Esophagus (tissue), 2 donors: ENCODE measurements at regions not wholly inside any gene's neighbourhood (a gene's known extent, or its start where the extent isn't known, plus 50 kb on each side); places are given as distances from the start of the nearest gene placed in this dataset.

Source experiments
- H3K27ac ChIP-seq, 2 donors: one replicate each; pipeline ENCODE4 v1.5.1; 2013; ENCODE audit warnings: low read depth in 2 of 2, mild to moderate bottlenecking in 2 of 2, inconsistent platforms in 1 of 2, low read length in 1 of 2, moderate library complexity in 1 of 2
- H3K27me3 ChIP-seq, 2 donors: one replicate each; pipeline ENCODE4 v1.6.1; 2013; ENCODE audit warnings: low read length in 2 of 2, control low read depth in 1 of 2, mild to moderate bottlenecking in 1 of 2; ENCODE audit not compliant: insufficient read depth in 2 of 2, control insufficient read depth in 1 of 2
- H3K36me3 ChIP-seq, 2 donors: one replicate each; pipeline ENCODE4 v1.6.1; 2013; ENCODE audit warnings: low read length in 1 of 2; ENCODE audit not compliant: control insufficient read depth in 2 of 2, insufficient read depth in 2 of 2
- H3K4me1 ChIP-seq, 2 donors: one replicate each; pipeline ENCODE4 v1.6.1; 2013; ENCODE audit warnings: low read length in 1 of 2; ENCODE audit not compliant: control insufficient read depth in 2 of 2, insufficient read depth in 2 of 2
- H3K4me3 ChIP-seq, 2 donors: one replicate each; pipeline ENCODE4 v1.5.1; 2013; ENCODE audit warnings: low read length in 2 of 2, mild to moderate bottlenecking in 2 of 2, low read depth in 1 of 2, moderate library complexity in 1 of 2
- H3K9me3 ChIP-seq, 2 donors: one replicate each; pipeline ENCODE4 v1.6.1; 2013; ENCODE audit warnings: mild to moderate bottlenecking in 2 of 2, low read depth in 1 of 2, low read length in 1 of 2, moderate library complexity in 1 of 2; ENCODE audit not compliant: control insufficient read depth in 2 of 2, insufficient read depth in 1 of 2
- WGBS, 2 donors: extraction: QIAGEN DNeasy Blood & Tissue Kit; methylation state at CpG; one replicate each; pipeline ENCODE4 v1.1.7; 2013; 5-methylcytosine and 5-hydroxymethylcytosine counted together
- donor health status: healthy with polysubstance abuse.
- donor health status: Bipolar disorder and iron deficiency.

GRCh38 chr16:17578981-17579874, 108.5 kb upstream of the XYLT1 start:
- peak overlapping the region in 1 of 2 donors; percentile 3 for H3K27ac ChIP-seq
- H3K36me3 ChIP-seq, result no peaks in the 10 kb centered on the region
- no peaks in the 10 kb centered on the region for H3K4me1 ChIP-seq
- no peak overlapping the region for H3K4me3 ChIP-seq
- H3K27me3 ChIP-seq, result no peaks in the 10 kb centered on the region
- WGBS, 2 donors, result 19 to 21% methylated on average over 10 of the region's 10 CpGs
- H3K9me3 ChIP-seq, result no peaks in the 10 kb centered on the region

- Histone ChIP-seq H3K27ac (no peak overlapping the region), H3K4me3 (no peak overlapping the region), H3K36me3 (no peaks in the 10 kb centered on the region), H3K27me3 (no peaks in the 10 kb centered on the region), H3K9me3 (no peaks in the 10 kb centered on the region), H3K4me1 (peaks cover 2 to 3% of the 10 kb centered on the region in 2 donors)
- WGBS, 2 donors, result 39 to 65% methylated on average over 3 of the region's 3 CpGs
Observed at GRCh38 chr16:17574256-17574655, 103.5 kb upstream of the XYLT1 start.

GRCh38 chr16:17572145-17572544, 101.4 kb upstream of the XYLT1 start:
- H3K9me3 ChIP-seq, result no peaks in the 10 kb centered on the region
- no peak overlapping the region for H3K4me3 ChIP-seq
- no peaks in the 10 kb centered on the region for H3K27me3 ChIP-seq
- H3K27ac ChIP-seq, result peak overlapping the region; percentile 57 to 91
- no peaks in the 10 kb centered on the region for H3K36me3 ChIP-seq
- peaks cover 2 to 6% of the 10 kb centered on the region in 2 donors for H3K4me1 ChIP-seq
- WGBS, 2 donors, result 78 to 91% methylated on average over 1 of the region's 1 CpG

- H3K27ac ChIP-seq, result peak overlapping the region; percentile 74 to 91
- 43 to 51% methylated on average over 6 of the region's 6 CpGs for WGBS, 2 donors
Observed at GRCh38 chr16:17571499-17572093, 100.8 kb upstream of the XYLT1 start.

GRCh38 chr16:17568239-17568638, 97.5 kb upstream of the XYLT1 start:
- Histone ChIP-seq H3K4me1 (peaks cover 2 to 8% of the 10 kb centered on the region in 2 donors), H3K36me3 (no peaks in the 10 kb centered on the region), H3K4me3 (no peak overlapping the region), H3K27ac (peak overlapping the region; percentile 57 to 66), H3K27me3 (no peaks in the 10 kb centered on the region), H3K9me3 (no peaks in the 10 kb centered on the region)
- 55 to 67% methylated on average over 7 of the region's 7 CpGs for WGBS, 2 donors

More at GRCh38 chr16:17571499-17572093, 100.8 kb upstream of the XYLT1 start:
- Histone ChIP-seq H3K9me3 (no peaks in the 10 kb centered on the region), H3K4me1 (peaks cover 2 to 6% of the 10 kb centered on the region in 2 donors), H3K36me3 (no peaks in the 10 kb centered on the region), H3K27me3 (no peaks in the 10 kb centered on the region), H3K4me3 (no peak overlapping the region)

GRCh38 chr16:17567455-17567854, 96.7 kb upstream of the XYLT1 start:
- Histone ChIP-seq H3K36me3 (no peaks in the 10 kb centered on the region), H3K4me1 (peaks cover 2 to 6% of the 10 kb centered on the region in 2 donors), H3K9me3 (no peaks in the 10 kb centered on the region), H3K4me3 (no peak overlapping the region), H3K27me3 (no peaks in the 10 kb centered on the region), H3K27ac (peak overlapping the region in 1 of 2 donors; percentile 11)
- WGBS, 2 donors, result 66% methylated on average over 7 of the region's 7 CpGs

- WGBS, 2 donors, result 56 to 66% methylated on average over 6 of the region's 6 CpGs
- no peak overlapping the region for H3K4me3 ChIP-seq
- no peaks in the 10 kb centered on the region for H3K36me3 ChIP-seq
- H3K27me3 ChIP-seq, result no peaks in the 10 kb centered on the region
- H3K4me1 ChIP-seq, result peaks cover 2 to 6% of the 10 kb centered on the region in 2 donors
- H3K27ac ChIP-seq, result peak overlapping the region; percentile 74 to 80
- H3K9me3 ChIP-seq, result no peaks in the 10 kb centered on the region
Observed at GRCh38 chr16:17566656-17567450, 96.1 kb upstream of the XYLT1 start.

GRCh38 chr16:17566075-17566474, 95.3 kb upstream of the XYLT1 start:
- H3K27me3 ChIP-seq, result no peaks in the 10 kb centered on the region
- peaks cover under 1 to 6% of the 10 kb centered on the region in 2 donors for H3K4me1 ChIP-seq
- WGBS, 2 donors, result 20 to 24% methylated on average over 1 of the region's 1 CpG
- peak overlapping the region; percentile 66 to 80 for H3K27ac ChIP-seq
- no peaks in the 10 kb centered on the region for H3K36me3 ChIP-seq
- no peaks in the 10 kb centered on the region for H3K9me3 ChIP-seq
- H3K4me3 ChIP-seq, result no peak overlapping the region

- no peaks in the 10 kb centered on the region for H3K27me3 ChIP-seq
- no peaks in the 10 kb centered on the region for H3K9me3 ChIP-seq
- H3K4me3 ChIP-seq, result no peak overlapping the region
- peaks cover 0 to 6% of the 10 kb centered on the region in 2 donors for H3K4me1 ChIP-seq
- peak overlapping the region; percentile 38 to 59 for H3K27ac ChIP-seq
- 95 to 99% methylated on average over 3 of the region's 3 CpGs for WGBS, 2 donors
- H3K36me3 ChIP-seq, result no peaks in the 10 kb centered on the region
Observed at GRCh38 chr16:17565605-17566004, 94.8 kb upstream of the XYLT1 start.
